Upper lobe of right lung (tissue), 1 donor: ENCODE measurements at regions not wholly inside any gene's neighbourhood (a gene's known extent, or its start where the extent isn't known, plus 50 kb on each side); places are given as distances from the start of the nearest gene placed in this dataset.

Source experiments
- ATAC-seq: fragments of 200-7000 bp; cut with Tn5 transposase; one replicate; pipeline ENCODE4 v1.9.1; 2020; ENCODE audit warnings: mild to moderate bottlenecking, moderate library complexity
- DNase-seq: peaks from one replicate; pipeline ENCODE4 v3.0.0-alpha.2; 2020
- H3K27ac ChIP-seq: fragments of 200-600 bp; one replicate; pipeline ENCODE4 v1.8.0; 2022
- H3K27me3 ChIP-seq: fragments of 200-600 bp; one replicate; pipeline ENCODE4 v1.8.0; 2022; ENCODE audit warnings: mild to moderate bottlenecking
- H3K36me3 ChIP-seq: fragments of 200-600 bp; one replicate; pipeline ENCODE4 v1.8.0; 2022
- H3K4me1 ChIP-seq: fragments of 200-600 bp; one replicate; pipeline ENCODE4 v1.8.0; 2022
- H3K4me3 ChIP-seq: fragments of 200-600 bp; one replicate; pipeline ENCODE4 v1.8.0; 2022; ENCODE audit warnings: mild to moderate bottlenecking
- H3K9me3 ChIP-seq: fragments of 200-600 bp; one replicate; pipeline ENCODE4 v1.8.0; 2022
- intact Hi-C: fragments of 100-400 bp; cut with DNase I; formaldehyde crosslinking; loops from one replicate; pipeline ENCODE4 v1.11.0; 2022
- TF ChIP-seq, protein P1 (sequence below): fragments of 200-600 bp; IDR thresholded peaks from one replicate; pipeline ENCODE4 v1.8.0; 2022; ENCODE audit warnings: antibody characterized with exemption
- donor health status: DM: no; HTN: yes; CAD: no; lungs with severe emphysema.

DNA sequence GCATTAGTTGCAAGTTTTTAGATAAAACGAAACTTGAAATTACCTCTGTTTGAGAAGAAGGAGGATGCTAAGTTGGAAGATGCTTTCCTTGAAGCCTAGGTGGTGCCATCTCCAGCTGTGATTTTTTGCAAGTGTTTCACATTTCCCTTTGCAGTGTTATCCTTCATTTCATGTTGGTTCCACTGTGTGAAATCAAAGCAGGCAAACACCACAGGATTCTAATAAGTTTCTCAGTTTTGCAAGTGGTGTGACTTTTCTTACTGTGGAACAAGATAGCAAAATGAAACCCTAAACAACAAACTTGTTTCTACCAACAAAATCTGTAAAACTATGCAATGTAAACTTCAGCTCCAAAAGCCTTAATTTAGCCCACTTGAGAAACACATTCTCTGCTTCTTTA is 260.9 kb downstream of the OXSM start:
- TF ChIP-seq, protein P1, sequence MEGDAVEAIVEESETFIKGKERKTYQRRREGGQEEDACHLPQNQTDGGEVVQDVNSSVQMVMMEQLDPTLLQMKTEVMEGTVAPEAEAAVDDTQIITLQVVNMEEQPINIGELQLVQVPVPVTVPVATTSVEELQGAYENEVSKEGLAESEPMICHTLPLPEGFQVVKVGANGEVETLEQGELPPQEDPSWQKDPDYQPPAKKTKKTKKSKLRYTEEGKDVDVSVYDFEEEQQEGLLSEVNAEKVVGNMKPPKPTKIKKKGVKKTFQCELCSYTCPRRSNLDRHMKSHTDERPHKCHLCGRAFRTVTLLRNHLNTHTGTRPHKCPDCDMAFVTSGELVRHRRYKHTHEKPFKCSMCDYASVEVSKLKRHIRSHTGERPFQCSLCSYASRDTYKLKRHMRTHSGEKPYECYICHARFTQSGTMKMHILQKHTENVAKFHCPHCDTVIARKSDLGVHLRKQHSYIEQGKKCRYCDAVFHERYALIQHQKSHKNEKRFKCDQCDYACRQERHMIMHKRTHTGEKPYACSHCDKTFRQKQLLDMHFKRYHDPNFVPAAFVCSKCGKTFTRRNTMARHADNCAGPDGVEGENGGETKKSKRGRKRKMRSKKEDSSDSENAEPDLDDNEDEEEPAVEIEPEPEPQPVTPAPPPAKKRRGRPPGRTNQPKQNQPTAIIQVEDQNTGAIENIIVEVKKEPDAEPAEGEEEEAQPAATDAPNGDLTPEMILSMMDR: no peak
- ATAC-seq: no peak
- no peaks in the 10 kb centered on the region for H3K27me3 ChIP-seq
- no peaks in the 10 kb centered on the region for H3K36me3 ChIP-seq
- DNase-seq: no peak
- H3K4me1 ChIP-seq: no peaks in the 10 kb centered on the region
- no peaks in the 10 kb centered on the region for H3K9me3 ChIP-seq
- no peak overlapping the region for H3K4me3 ChIP-seq
- no peak overlapping the region for H3K27ac ChIP-seq
- intact Hi-C loops: no loop called here

DNA sequence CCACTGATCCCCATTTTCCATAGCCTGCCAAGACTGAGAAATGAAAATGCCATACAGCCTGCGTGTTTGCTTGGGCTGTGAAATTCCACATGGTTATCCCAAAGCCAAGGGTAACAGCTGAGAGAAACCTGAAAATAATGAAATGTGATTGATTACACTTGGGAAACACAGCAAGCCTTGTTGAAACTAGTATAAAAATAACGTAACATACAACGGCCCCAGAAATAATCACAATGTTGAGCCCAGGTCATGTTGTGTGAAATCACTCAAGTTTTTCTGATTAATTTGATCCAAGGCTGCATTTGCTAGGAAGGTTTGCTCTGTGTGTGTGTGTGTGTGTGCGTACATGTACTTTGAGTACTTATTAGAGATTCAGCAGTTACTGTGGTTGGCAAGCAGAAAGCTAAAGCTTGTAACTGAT is 269.0 kb downstream of the OXSM start:
- Histone ChIP-seq H3K27ac (no peak overlapping the region), H3K4me3 (no peak overlapping the region), H3K9me3 (no peaks in the 10 kb centered on the region), H3K36me3 (no peaks in the 10 kb centered on the region), H3K4me1 (no peaks in the 10 kb centered on the region), H3K27me3 (no peaks in the 10 kb centered on the region)
- DNase-seq (no peak), ATAC-seq (no peak)
- intact Hi-C loops: no loop called here
- TF ChIP-seq, protein P1: no peak

DNA sequence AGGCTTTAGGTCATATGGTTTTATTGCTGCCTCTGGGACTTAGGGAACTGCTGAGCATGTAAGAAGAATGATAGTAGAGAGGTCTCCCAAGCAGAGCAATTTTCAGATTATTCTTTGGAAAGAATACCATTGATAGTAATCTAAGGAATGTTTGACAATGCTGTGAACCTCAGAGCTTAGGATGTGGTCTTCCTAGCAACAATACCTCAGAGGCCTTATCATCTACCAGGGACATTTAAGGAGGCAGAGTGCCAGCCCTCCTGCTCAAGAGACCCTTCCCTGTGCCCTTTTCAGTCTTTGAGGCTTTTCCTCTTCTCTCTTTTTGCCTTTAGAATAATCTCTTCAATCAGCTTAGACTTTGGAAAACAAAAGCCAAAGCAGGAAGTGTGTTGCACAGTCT is 272.1 kb downstream of the OXSM start:
- intact Hi-C loops: no loop called here

DNA sequence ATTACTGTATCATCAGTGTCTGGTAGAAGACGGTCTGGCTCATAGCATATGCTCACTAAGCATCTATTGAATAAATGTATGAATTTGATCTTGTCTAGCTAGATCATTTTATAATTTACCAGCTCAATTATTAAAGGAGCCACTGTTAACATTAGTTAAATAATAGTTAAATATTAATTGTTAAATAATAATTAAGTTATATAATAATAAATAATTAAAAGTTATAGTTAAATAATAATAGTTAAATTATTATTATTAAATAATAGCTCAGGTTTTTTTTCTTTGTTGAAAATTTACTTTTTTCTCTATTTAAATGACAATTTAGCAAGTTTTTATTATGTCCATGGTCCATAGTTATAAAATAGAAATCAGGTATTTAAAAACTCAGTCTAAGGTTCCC is 274.4 kb downstream of the OXSM start:
- Histone ChIP-seq H3K36me3 (no peaks in the 10 kb centered on the region), H3K4me1 (no peaks in the 10 kb centered on the region), H3K27me3 (no peaks in the 10 kb centered on the region), H3K9me3 (no peaks in the 10 kb centered on the region), H3K27ac (no peak overlapping the region), H3K4me3 (no peak overlapping the region)
- DNase-seq (no peak), ATAC-seq (no peak)
- intact Hi-C loops: no loop called here
- TF ChIP-seq, protein P1: no peak

More for the DNA sequence above, 272.1 kb downstream of the OXSM start:
- TF ChIP-seq, protein P1: no peak
- Histone ChIP-seq H3K4me1 (no peaks in the 10 kb centered on the region), H3K4me3 (no peak overlapping the region), H3K9me3 (no peaks in the 10 kb centered on the region), H3K27me3 (no peaks in the 10 kb centered on the region), H3K27ac (no peak overlapping the region), H3K36me3 (no peaks in the 10 kb centered on the region)
- no peak for DNase-seq
- no peak for ATAC-seq

DNA sequence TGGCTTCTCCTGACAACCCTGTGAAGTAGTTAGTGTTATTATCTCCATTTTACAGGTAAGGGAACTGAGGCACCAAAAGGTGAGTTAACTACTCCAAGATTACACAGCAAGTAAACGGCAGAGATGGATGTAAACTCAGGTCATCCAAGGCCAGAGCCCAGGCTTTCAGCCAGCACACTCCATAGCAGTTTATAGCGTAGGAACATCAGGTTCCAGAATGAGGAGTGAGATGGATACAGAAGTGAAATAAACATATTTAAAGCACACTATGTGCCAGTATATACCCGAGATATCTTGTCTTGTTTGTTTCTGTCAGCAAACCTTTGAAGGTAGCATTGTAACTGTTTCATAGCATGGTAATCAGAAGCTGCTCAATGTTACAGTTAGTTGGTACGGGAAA is 279.0 kb downstream of the OXSM start:
- H3K4me3 ChIP-seq: no peak overlapping the region
- H3K9me3 ChIP-seq: no peaks in the 10 kb centered on the region
- TF ChIP-seq, protein P1: no peak
- DNase-seq: no peak
- intact Hi-C loops: no loop called here
- H3K4me1 ChIP-seq: no peaks in the 10 kb centered on the region
- no peak for ATAC-seq
- no peaks in the 10 kb centered on the region for H3K27me3 ChIP-seq
- no peak overlapping the region for H3K27ac ChIP-seq
- H3K36me3 ChIP-seq: no peaks in the 10 kb centered on the region

DNA sequence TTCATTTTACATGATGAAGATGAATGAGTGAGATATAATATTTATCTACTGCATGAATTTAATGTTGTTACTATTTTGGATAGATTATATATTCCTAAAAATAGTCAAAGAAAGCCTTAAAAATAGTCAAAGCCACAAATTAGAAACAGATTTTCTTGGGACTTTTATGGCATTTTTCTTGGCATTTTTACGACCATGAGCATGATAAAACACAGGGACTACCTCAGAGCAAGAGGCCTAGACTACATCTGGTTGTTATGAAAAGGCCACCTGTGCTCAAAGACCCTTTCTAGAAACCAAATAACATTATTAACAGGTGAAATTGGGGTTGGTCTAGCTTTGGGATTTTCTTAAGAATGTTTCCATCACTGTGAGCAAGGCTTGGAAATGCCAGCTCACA is 281.0 kb downstream of the OXSM start:
- ATAC-seq: no peak
- H3K36me3 ChIP-seq: no peaks in the 10 kb centered on the region
- intact Hi-C loops: no loop called here
- TF ChIP-seq, protein P1: no peak
- H3K9me3 ChIP-seq: no peaks in the 10 kb centered on the region
- no peak for DNase-seq
- H3K4me1 ChIP-seq: no peaks in the 10 kb centered on the region
- no peak overlapping the region for H3K27ac ChIP-seq
- no peaks in the 10 kb centered on the region for H3K27me3 ChIP-seq
- H3K4me3 ChIP-seq: no peak overlapping the region
